GM18511 (cell line): ENCODE measurements at regions not wholly inside any gene's neighbourhood (a gene's known extent, or its start where the extent isn't known, plus 50 kb on each side); places are given as distances from the start of the nearest gene placed in this dataset.

Experiments
- ATAC-seq: cut with Tn5 transposase; IDR thresholded peaks from one replicate; pipeline ENCODE4 v1.9.1; 2021; ENCODE audit warnings: mild to moderate bottlenecking, moderate library complexity; ENCODE audit not compliant: unreplicated experiment

- no peak for ATAC-seq
These were observed 142.1 kb upstream of the PDE10A start for GRCh38 chr6:165805067-165805555.

- no peak for ATAC-seq
These were observed 141.5 kb upstream of the PDE10A start for GRCh38 chr6:165804331-165805066.

GRCh38 chr6:165800337-165800736 lies 137.3 kb upstream of the PDE10A start:
- ATAC-seq, result no peak

DNA sequence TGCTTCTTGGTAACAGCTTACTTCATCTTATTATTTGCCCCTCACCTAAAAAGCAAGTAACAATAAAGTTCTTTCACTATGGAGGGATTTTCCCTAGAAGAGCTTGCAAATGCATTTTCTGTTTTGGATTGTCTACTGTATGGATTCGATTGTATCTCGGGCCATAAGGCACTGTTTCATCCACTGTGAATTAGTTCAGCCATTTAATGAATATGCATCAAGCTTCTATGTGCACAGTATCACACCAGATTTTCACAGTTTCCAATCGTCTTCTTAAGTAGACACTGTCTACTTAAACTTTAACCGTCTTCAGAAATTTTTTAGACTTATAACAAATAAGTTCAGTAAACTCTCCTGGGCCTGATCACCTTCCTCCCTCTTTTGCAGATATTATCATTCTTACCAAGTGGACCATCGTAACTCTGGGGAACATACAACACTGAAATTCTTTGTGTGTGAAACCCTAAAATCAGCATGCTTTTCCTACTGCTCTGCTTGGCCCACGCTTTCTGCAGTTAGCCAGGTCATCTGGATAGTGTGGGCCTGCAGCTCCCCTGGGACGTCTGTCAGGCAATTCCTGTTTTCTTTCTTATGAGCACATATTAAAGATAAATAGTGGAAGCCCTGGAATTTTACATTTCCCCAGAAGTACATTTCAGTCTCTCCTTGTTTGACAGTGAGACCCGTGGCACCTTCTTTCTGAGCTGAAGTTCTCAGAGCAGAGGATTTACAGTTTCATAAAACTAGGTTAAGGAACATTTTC lies 136.5 kb upstream of the PDE10A start:
- no peak for ATAC-seq

GRCh38 chr6:165798991-165799390 lies 135.9 kb upstream of the PDE10A start:
- ATAC-seq, result no peak

DNA sequence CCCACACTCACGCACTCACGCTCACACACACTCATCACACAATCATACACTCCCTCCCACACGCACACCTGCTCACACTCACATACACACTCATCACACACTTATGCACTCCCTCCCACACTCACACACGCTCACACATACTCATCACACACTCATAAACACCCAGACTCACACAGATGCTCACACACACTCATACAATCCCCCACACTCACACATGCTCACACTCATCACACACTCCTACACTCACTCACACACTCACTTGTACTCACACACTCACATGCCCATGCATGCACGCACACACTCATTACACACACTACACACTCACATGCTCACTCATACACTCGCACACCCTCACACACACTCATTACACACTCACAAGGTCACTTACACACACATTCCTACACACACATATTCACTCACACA lies 131.1 kb upstream of the PDE10A start:
- ATAC-seq, result no peak

DNA sequence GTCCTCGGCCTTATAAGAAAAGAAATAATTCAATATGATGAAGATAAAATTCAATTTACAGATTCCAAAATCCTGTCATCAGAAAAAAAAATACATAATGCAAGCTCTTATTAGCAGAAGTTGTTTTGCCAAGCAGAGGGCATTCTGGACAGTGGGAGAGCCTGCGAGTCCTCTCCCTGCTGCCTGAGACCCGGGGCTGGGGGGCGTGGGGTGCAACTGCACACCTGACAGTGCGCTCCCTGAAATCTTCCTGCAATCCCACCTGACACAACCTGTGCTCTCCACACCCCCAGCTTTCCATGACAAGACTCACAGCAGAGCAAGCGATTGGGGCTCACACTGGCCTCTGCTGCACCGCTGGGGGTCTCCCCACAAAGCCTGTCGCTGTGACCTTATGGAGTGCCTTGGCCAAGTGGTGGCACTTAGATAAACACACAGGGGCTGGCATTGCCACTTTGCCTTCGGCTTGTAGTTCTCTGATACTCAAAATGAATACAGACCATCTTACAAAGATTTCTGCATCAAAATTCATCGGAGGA lies 130.3 kb upstream of the PDE10A start:
- no peak for ATAC-seq

GRCh38 chr6:165791876-165792437 lies 128.9 kb upstream of the PDE10A start:
- no peak for ATAC-seq

DNA sequence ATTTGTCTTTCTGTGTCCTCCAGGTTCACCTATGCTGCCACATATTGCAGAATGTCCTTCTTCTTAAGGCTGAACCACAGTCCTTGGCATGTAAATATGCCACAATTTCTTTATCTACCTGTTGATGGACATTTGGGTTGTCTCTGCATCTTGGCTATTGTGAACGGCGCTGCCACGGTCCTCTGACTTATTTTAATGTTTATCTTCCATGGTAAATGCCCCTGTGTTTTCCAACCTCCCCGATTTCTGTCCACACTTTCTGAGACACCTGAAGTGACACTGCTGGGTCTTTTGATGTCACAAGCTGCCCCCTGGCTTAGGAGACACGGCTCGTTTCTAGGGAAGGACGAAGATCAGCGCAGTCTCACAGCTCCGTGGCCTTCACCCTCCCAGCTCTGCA lies 128.3 kb upstream of the PDE10A start:
- no peak for ATAC-seq

DNA sequence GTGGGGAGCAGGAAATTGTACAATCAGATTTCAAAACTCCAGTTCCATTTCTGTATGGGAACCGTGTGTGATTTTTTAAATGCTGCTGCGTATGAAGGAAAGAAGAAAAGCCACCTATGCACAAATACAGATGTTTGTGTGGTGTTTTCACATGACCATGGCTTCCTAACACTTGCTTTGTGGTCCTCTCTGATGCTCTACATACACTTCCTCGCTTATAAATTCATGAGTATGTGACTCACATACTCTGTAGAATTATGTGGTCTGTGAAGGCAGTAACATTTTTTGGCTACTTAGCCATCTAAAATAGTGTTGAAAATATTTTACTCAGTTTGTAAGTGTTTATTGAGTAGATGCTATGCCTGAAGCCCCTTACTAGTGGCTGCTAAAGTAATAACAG lies 119.8 kb upstream of the PDE10A start:
- ATAC-seq, result no peak

- ATAC-seq, result no peak
These were observed 119.1 kb upstream of the PDE10A start for GRCh38 chr6:165782134-165782533.

DNA sequence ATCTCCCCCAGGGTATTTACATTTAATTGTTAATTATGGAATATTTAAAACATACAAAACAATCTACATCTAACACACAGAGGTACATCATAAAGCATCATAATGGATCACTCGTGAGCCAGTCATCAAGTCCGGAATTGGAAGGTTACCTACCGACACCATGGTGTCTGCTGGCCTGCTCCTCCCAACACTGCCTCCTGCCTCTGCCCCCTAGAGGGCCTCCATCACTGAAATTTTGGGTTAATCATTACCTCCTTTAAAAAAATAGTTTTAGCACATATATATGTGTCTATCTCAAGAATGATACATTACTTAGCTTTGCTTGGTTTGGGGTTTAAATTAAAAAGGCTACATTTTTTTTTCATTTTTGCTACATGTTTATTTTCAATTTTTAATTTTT lies 114.6 kb upstream of the PDE10A start:
- no peak for ATAC-seq

DNA sequence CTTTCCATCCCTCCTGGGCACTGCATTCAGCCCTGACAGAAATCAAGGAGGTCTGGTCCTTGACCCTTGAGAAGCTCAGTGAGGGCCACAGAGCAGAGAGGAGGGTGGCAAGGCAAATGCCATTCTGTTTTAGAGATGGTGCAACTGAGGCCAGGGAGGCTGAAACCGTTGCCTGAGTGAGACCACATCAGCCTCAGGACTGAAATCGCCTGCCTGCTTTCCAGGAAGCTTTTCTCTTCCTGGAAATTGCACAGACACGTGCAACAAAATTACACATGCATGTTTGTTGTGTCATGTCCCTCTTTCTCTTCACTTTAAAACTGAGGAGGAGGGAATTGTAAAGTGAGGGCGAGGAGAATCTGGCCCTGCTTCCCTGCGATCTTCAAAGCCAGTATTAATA lies 113.7 kb upstream of the PDE10A start:
- ATAC-seq, result no peak

- ATAC-seq, result no peak
These were observed 112.7 kb upstream of the PDE10A start for GRCh38 chr6:165775721-165776120.

- ATAC-seq, result no peak
These were observed 112.0 kb upstream of the PDE10A start for GRCh38 chr6:165774903-165775601.

DNA sequence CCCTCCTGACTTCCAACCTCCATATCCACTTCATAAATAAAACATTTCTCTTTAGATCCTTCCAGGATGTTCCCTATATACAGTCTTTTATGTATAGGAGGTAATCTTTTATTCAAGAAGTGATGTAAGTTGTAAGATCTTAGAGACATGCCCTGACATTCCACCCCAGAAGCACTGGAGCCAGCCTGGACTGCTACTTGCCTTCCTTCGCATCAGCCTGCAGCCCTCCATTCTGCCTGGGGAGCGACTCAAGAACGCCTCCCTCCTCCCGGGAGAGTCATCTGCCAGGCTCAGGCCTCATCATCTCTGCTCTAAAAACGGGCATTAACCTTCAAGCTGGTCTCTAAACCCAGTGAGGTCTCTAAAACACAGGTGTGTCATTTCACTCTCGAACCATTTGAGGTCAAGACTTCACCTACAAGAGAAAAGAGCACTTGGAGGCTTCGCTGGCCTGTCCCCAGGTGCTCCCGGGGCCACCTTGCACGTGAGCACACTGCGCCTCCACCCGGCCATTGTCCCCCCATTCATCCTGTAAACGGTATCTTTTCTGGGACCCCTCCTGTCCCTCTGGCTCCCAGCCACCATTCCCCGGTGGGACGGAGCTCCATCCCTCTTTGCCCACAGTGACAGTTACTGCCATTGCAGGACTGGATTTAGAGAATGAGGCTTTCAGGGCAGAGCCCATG lies 107.5 kb upstream of the PDE10A start:
- no peak for ATAC-seq

DNA sequence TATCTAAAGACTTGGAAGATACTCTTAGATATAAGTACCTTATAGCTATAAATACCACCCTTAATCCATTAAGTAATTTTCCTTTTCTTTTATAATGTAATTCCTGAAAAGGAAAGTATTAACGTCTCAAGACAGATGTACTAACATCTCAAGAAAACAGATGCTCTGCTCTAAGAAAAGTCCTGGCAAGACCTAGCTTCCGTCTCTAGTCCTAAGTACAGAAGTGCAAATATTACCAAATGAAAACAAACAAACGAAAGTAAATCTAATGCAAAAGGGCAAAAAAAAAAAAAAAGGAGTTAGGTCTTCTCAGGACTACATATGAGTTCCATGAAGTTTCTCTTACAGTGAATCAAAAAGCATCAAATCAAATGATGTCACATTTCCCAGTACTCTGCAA lies 106.8 kb upstream of the PDE10A start:
- ATAC-seq, result no peak

- ATAC-seq, result peak; percentile 56
These were observed 106.4 kb upstream of the PDE10A start for GRCh38 chr6:165769401-165769800.

- no peak for ATAC-seq
These were observed 105.9 kb upstream of the PDE10A start for GRCh38 chr6:165768961-165769360.

DNA sequence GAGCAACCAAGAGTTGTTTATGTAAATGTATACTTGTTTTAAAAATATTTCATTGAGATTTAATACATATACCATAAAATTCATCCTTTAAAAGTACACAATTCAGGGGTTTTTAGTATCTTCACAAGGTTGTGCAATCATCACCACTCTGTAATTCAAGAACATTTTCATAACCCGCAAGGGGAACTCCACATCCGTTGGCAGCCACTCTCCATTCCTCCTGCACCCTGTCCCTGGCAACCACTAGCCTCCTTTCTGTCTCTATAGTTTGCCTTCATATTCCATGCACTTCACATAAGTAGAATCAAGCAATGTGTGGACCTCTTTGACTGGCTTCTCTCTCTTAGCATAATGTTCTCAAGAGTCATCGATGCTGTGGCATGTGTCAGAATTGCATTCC lies 104.2 kb upstream of the PDE10A start:
- no peak for ATAC-seq
